GM18907 (cell line): ENCODE measurements at regions not wholly inside any gene's neighbourhood (a gene's known extent, or its start where the extent isn't known, plus 50 kb on each side); places are given as distances from the start of the nearest gene placed in this dataset.
"Not testable (repeated sequence)": the region's sequence is repeated elsewhere in the genome, so short reads cannot be mapped to it uniquely, and the experiment has no call there.

ENCODE experiments used
- ATAC-seq: cut with Tn5 transposase; IDR thresholded peaks from one replicate; pipeline ENCODE4 v1.9.1; 2021; ENCODE audit warnings: mild to moderate bottlenecking, moderate library complexity; ENCODE audit not compliant: unreplicated experiment

- no peak for ATAC-seq
Measured at GRCh38 chr4:73348185-73348584, 55.9 kb upstream of the ALB start.

GRCh38 chr4:73347497-73347896 lies 56.6 kb upstream of the ALB start:
- no peak for ATAC-seq

GRCh38 chr4:73345399-73345975 lies 58.6 kb upstream of the ALB start:
- no peak for ATAC-seq

GRCh38 chr4:73344106-73344505 lies 60.0 kb upstream of the ALB start:
- no peak for ATAC-seq

GRCh38 chr4:73343432-73343831 lies 60.7 kb upstream of the ALB start:
- ATAC-seq = no peak

GRCh38 chr4:73341454-73341853 lies 62.6 kb upstream of the ALB start:
- ATAC-seq = peak; percentile 65

GRCh38 chr4:73340917-73341316 lies 63.2 kb upstream of the ALB start:
- no peak for ATAC-seq

- ATAC-seq = no peak
Measured at GRCh38 chr4:73335679-73336078, 68.4 kb upstream of the ALB start.

GRCh38 chr4:73332012-73332411 lies 72.1 kb upstream of the ALB start:
- ATAC-seq = not testable (repeated sequence)

GRCh38 chr4:73329300-73329699 lies 70.7 kb upstream of the ANKRD17 start:
- no peak for ATAC-seq

GRCh38 chr4:73325776-73326175 lies 67.2 kb upstream of the ANKRD17 start:
- ATAC-seq = not testable (repeated sequence)

- ATAC-seq = no peak
Measured at GRCh38 chr4:73317092-73317491, 58.5 kb upstream of the ANKRD17 start.

- ATAC-seq = no peak
Measured at GRCh38 chr4:73315091-73315490, 56.5 kb upstream of the ANKRD17 start.

GRCh38 chr4:73312967-73313366 lies 54.4 kb upstream of the ANKRD17 start:
- no peak for ATAC-seq

- ATAC-seq = no peak
Measured at GRCh38 chr4:73311428-73311827, 52.8 kb upstream of the ANKRD17 start.

GRCh38 chr4:73309211-73309610 lies 50.6 kb upstream of the ANKRD17 start:
- no peak for ATAC-seq
